ENCODE measurements at regions not wholly inside any gene's neighbourhood (a gene's known extent, or its start where the extent isn't known, plus 50 kb on each side); places are given as distances from the start of the nearest gene placed in this dataset.

- no peak for TF ChIP-seq CTCF (IDR thresholded peaks at IDR 0.05; ENCODE audit: control extremely low read depth, extremely low read depth)
- 48 to 67% methylated on average over 8 of the region's 8 CpGs for WGBS, 2 donors
- ATAC-seq (ENCODE audit: insufficient read depth, low FRiP score) = no peak
Observed at GRCh38 chr6:105783333-105783935, 302.7 kb upstream of the PRDM1 start.

GRCh38 chr6:105781915-105782314, 304.2 kb upstream of the PRDM1 start:
- DNase-seq (no peak), ATAC-seq (ENCODE audit: insufficient read depth, low FRiP score) (no peak)
- TF ChIP-seq CTCF (IDR thresholded peaks at IDR 0.05; ENCODE audit: control extremely low read depth, extremely low read depth) = no peak
- no peak overlapping the region for H3K9ac ChIP-seq (ENCODE audit: insufficient read depth in 1 of 2, low read length in 2 of 2)
- 45 to 77% methylated on average over 3 of the region's 3 CpGs for WGBS, 2 donors
- no peaks in the 10 kb centered on the region for H3K27me3 ChIP-seq (ENCODE audit: control insufficient read depth in 3 of 3, insufficient read depth in 3 of 3, low read length in 2 of 3)
- H3K36me3 ChIP-seq (ENCODE audit: control insufficient read depth in 4 of 4, insufficient read depth in 4 of 4, low read length in 4 of 4) = no peaks in the 10 kb centered on the region
- H3K4me3 ChIP-seq = no peak overlapping the region
- no peaks in the 10 kb centered on the region for H3K9me3 ChIP-seq (ENCODE audit: control insufficient read depth in 4 of 4, insufficient read depth in 3 of 4, low read length in 3 of 4)
- H3K27ac ChIP-seq (ENCODE audit: low read depth in 1 of 2, low read length in 1 of 2) = no peak overlapping the region
- peaks cover 0 to 4% (median 0%) of the 10 kb centered on the region in 5 donors for H3K4me1 ChIP-seq (ENCODE audit: control insufficient read depth in 5 of 5, insufficient read depth in 5 of 5, low read length in 5 of 5)

More at GRCh38 chr6:105783333-105783935, 302.7 kb upstream of the PRDM1 start:
- no peaks in the 10 kb centered on the region for H3K27me3 ChIP-seq (ENCODE audit: control insufficient read depth in 3 of 3, insufficient read depth in 3 of 3, low read length in 2 of 3)
- DNase-seq = no peak
- H3K4me3 ChIP-seq = no peak overlapping the region
- H3K4me1 ChIP-seq (ENCODE audit: control insufficient read depth in 5 of 5, insufficient read depth in 5 of 5, low read length in 5 of 5) = peaks cover 0 to 4% (median 0%) of the 10 kb centered on the region in 5 donors
- H3K27ac ChIP-seq (ENCODE audit: low read depth in 1 of 2, low read length in 1 of 2) = no peak overlapping the region
- H3K9ac ChIP-seq (ENCODE audit: insufficient read depth in 1 of 2, low read length in 2 of 2) = no peak overlapping the region
- no peaks in the 10 kb centered on the region for H3K36me3 ChIP-seq (ENCODE audit: control insufficient read depth in 4 of 4, insufficient read depth in 4 of 4, low read length in 4 of 4)
- peaks cover 0 to 2% (median 0%) of the 10 kb centered on the region in 4 donors for H3K9me3 ChIP-seq (ENCODE audit: control insufficient read depth in 4 of 4, insufficient read depth in 3 of 4, low read length in 3 of 4)

DNA sequence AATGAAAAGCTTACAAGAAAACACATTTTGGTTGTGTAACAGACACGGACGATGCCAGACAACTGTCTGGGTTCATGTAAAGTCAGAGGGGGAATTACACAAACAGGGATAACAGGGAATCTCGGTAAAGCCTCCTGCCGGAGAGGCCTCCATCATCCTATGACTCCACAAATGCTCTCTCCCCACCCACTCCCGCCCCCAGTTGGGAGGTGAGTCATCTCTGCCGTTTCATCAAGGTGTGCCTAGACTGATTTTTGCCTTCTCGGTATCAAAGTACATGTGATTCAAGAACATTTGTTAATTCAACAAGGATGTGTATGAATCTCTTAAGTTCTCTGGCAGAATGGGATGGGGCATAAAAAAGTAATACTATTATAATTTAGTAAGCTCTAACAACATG, 304.9 kb upstream of the PRDM1 start:
- Histone ChIP-seq H3K27me3 (ENCODE audit: control insufficient read depth in 3 of 3, insufficient read depth in 3 of 3, low read length in 2 of 3) (no peaks in the 10 kb centered on the region), H3K9ac (ENCODE audit: insufficient read depth in 1 of 2, low read length in 2 of 2) (no peak overlapping the region), H3K27ac (ENCODE audit: low read depth in 1 of 2, low read length in 1 of 2) (no peak overlapping the region), H3K36me3 (ENCODE audit: control insufficient read depth in 4 of 4, insufficient read depth in 4 of 4, low read length in 4 of 4) (no peaks in the 10 kb centered on the region), H3K4me1 (ENCODE audit: control insufficient read depth in 5 of 5, insufficient read depth in 5 of 5, low read length in 5 of 5) (peaks cover 0 to 4% (median 0%) of the 10 kb centered on the region in 5 donors), H3K4me3 (no peak overlapping the region), H3K9me3 (ENCODE audit: control insufficient read depth in 4 of 4, insufficient read depth in 3 of 4, low read length in 3 of 4) (no peaks in the 10 kb centered on the region)
- 81 to 89% methylated on average over 7 of the region's 7 CpGs for WGBS, 2 donors
- TF ChIP-seq CTCF (IDR thresholded peaks at IDR 0.05; ENCODE audit: control extremely low read depth, extremely low read depth) = no peak
- ATAC-seq (ENCODE audit: insufficient read depth, low FRiP score) = no peak
- no peak for DNase-seq
